Breast epithelium (tissue), 3 donors: ENCODE measurements at regions not wholly inside any gene's neighbourhood (a gene's known extent, or its start where the extent isn't known, plus 50 kb on each side); places are given as distances from the start of the nearest gene placed in this dataset.

ENCODE experiments used
- POLR2A ChIP-seq: fragments of 450-650 bp; IDR thresholded peaks from one replicate; pipeline ENCODE4 v1.6.1; 2016; ENCODE audit warnings: antibody characterized with exemption, mild to moderate bottlenecking, moderate library complexity
- POLR2AphosphoS5 ChIP-seq, 3 donors: sonication (generic); formaldehyde crosslinking; IDR thresholded peaks; one replicate each; pipeline ENCODE4 v1.6.1; 2017; ENCODE audit warnings: antibody characterized with exemption in 3 of 3
- TF ChIP-seq, protein P1 (sequence below), 3 donors: fragments of 450-650 bp; IDR thresholded peaks; one replicate each; pipeline ENCODE4 v1.5.1; 2016 to 2017; ENCODE audit warnings: antibody characterized with exemption in 3 of 3, mild to moderate bottlenecking in 3 of 3, moderate library complexity in 3 of 3

DNA sequence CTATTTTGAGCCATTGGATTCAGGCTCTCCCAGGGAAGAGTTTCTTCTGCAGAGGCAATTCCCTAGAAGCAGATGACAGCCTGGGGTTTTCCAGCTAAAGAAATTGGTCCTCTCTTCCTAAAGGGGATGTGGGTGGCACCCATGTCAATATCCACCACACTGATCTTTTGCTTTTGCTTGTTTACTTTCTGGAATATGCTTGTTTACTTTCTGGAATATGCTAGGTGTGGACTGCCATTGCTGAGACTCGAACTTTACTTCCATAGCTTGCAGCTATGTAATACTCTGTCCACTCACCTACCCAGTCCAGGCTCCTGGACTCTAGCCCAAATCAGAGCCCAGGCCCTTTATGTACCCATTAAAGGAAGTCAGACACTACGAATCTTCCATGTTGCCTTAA is 92.1 kb upstream of the SMYD2 start:
- TF ChIP-seq, protein P1, sequence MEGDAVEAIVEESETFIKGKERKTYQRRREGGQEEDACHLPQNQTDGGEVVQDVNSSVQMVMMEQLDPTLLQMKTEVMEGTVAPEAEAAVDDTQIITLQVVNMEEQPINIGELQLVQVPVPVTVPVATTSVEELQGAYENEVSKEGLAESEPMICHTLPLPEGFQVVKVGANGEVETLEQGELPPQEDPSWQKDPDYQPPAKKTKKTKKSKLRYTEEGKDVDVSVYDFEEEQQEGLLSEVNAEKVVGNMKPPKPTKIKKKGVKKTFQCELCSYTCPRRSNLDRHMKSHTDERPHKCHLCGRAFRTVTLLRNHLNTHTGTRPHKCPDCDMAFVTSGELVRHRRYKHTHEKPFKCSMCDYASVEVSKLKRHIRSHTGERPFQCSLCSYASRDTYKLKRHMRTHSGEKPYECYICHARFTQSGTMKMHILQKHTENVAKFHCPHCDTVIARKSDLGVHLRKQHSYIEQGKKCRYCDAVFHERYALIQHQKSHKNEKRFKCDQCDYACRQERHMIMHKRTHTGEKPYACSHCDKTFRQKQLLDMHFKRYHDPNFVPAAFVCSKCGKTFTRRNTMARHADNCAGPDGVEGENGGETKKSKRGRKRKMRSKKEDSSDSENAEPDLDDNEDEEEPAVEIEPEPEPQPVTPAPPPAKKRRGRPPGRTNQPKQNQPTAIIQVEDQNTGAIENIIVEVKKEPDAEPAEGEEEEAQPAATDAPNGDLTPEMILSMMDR (IDR thresholded peaks at IDR 0.05): no peak
- TF ChIP-seq POLR2AphosphoS5 (IDR thresholded peaks at IDR 0.05) (no peak), POLR2A (no peak)
